Stimulated activated memory B cell treated with anti-CD40 and anti-IgM and Interleukin-4, amounts not matched to agents 10 μg/mL and 1 μg/mL and 100 μg/mL, for 72 hours (primary cell): ENCODE measurements at regions not wholly inside any gene's neighbourhood (a gene's known extent, or its start where the extent isn't known, plus 50 kb on each side); places are given as distances from the start of the nearest gene placed in this dataset.

Experiments used
- ATAC-seq: fragments of 150-1000 bp; cut with Tn5 transposase; 2 replicates; pipeline ENCODE4 v1.10.0; 2021
- H3K27ac Mint-ChIP-seq: one replicate; pipeline ENCODE4 v1.8.0; 2022; ENCODE audit warnings: mild to moderate bottlenecking, mixed read lengths
- H3K27me3 Mint-ChIP-seq: one replicate; pipeline ENCODE4 v1.8.0; 2022; ENCODE audit warnings: mixed read lengths
- H3K36me3 Mint-ChIP-seq: one replicate; pipeline ENCODE4 v1.8.0; 2022; ENCODE audit warnings: mixed read lengths
- H3K4me1 Mint-ChIP-seq: one replicate; pipeline ENCODE4 v1.8.0; 2022; ENCODE audit warnings: mixed read lengths
- H3K4me3 Mint-ChIP-seq: one replicate; pipeline ENCODE4 v1.8.0; 2022; ENCODE audit warnings: mild to moderate bottlenecking, moderate library complexity, mixed read lengths
- H3K9me3 Mint-ChIP-seq: one replicate; pipeline ENCODE4 v1.8.0; 2022; ENCODE audit warnings: mixed read lengths

- no peak for ATAC-seq
- no peak overlapping the region for H3K27ac Mint-ChIP-seq
- no peaks in the 10 kb centered on the region for H3K36me3 Mint-ChIP-seq
- peaks cover 9% of the 10 kb centered on the region for H3K27me3 Mint-ChIP-seq
- H3K9me3 Mint-ChIP-seq: no peaks in the 10 kb centered on the region
- no peak overlapping the region for H3K4me3 Mint-ChIP-seq
- H3K4me1 Mint-ChIP-seq: no peaks in the 10 kb centered on the region
Measured at GRCh38 chr22:34160141-34160783, 240.0 kb upstream of the LARGE1 start.

- H3K27ac Mint-ChIP-seq: no peak overlapping the region
- peaks cover under 1% of the 10 kb centered on the region for H3K27me3 Mint-ChIP-seq
- H3K4me3 Mint-ChIP-seq: no peak overlapping the region
- no peak for ATAC-seq
- H3K36me3 Mint-ChIP-seq: no peaks in the 10 kb centered on the region
- H3K4me1 Mint-ChIP-seq: no peaks in the 10 kb centered on the region
- no peaks in the 10 kb centered on the region for H3K9me3 Mint-ChIP-seq
Measured at GRCh38 chr22:34161431-34162123, 241.3 kb upstream of the LARGE1 start.

GRCh38 chr22:34198976-34199375 is 278.7 kb upstream of the LARGE1 start:
- H3K36me3 Mint-ChIP-seq: no peaks in the 10 kb centered on the region
- no peak for ATAC-seq
- no peak overlapping the region for H3K27ac Mint-ChIP-seq
- H3K4me1 Mint-ChIP-seq: no peaks in the 10 kb centered on the region
- H3K27me3 Mint-ChIP-seq: no peaks in the 10 kb centered on the region
- no peaks in the 10 kb centered on the region for H3K9me3 Mint-ChIP-seq
- H3K4me3 Mint-ChIP-seq: no peak overlapping the region

- peaks cover 6% of the 10 kb centered on the region for H3K9me3 Mint-ChIP-seq
- no peaks in the 10 kb centered on the region for H3K4me1 Mint-ChIP-seq
- no peaks in the 10 kb centered on the region for H3K27me3 Mint-ChIP-seq
- no peak for ATAC-seq
- H3K27ac Mint-ChIP-seq: no peak overlapping the region
- H3K36me3 Mint-ChIP-seq: no peaks in the 10 kb centered on the region
- H3K4me3 Mint-ChIP-seq: no peak overlapping the region
Measured at GRCh38 chr22:34210301-34210700, 290.0 kb upstream of the LARGE1 start.

GRCh38 chr22:34214372-34214771 is 294.1 kb upstream of the LARGE1 start:
- H3K4me1 Mint-ChIP-seq: no peaks in the 10 kb centered on the region
- no peaks in the 10 kb centered on the region for H3K36me3 Mint-ChIP-seq
- no peak overlapping the region for H3K4me3 Mint-ChIP-seq
- H3K9me3 Mint-ChIP-seq: peaks cover 6% of the 10 kb centered on the region
- H3K27me3 Mint-ChIP-seq: no peaks in the 10 kb centered on the region
- ATAC-seq: no peak
- no peak overlapping the region for H3K27ac Mint-ChIP-seq

GRCh38 chr22:34225278-34225677 is 305.0 kb upstream of the LARGE1 start:
- no peak overlapping the region for H3K4me3 Mint-ChIP-seq
- no peaks in the 10 kb centered on the region for H3K27me3 Mint-ChIP-seq

GRCh38 chr22:34236527-34236926 is 316.3 kb upstream of the LARGE1 start:
- no peak overlapping the region for H3K4me3 Mint-ChIP-seq

More at GRCh38 chr22:34225278-34225677, 305.0 kb upstream of the LARGE1 start:
- Mint-ChIP-seq H3K9me3 (peaks cover 2% of the 10 kb centered on the region), H3K27ac (no peak overlapping the region), H3K36me3 (no peaks in the 10 kb centered on the region), H3K4me1 (no peaks in the 10 kb centered on the region)
- ATAC-seq: no peak

GRCh38 chr22:34239421-34239820 is 319.1 kb upstream of the LARGE1 start:
- Mint-ChIP-seq H3K27me3 (no peaks in the 10 kb centered on the region), H3K4me1 (no peaks in the 10 kb centered on the region), H3K27ac (no peak overlapping the region), H3K9me3 (peaks cover 7% of the 10 kb centered on the region), H3K4me3 (no peak overlapping the region), H3K36me3 (no peaks in the 10 kb centered on the region)
- no peak for ATAC-seq

More at GRCh38 chr22:34236527-34236926, 316.3 kb upstream of the LARGE1 start:
- peaks cover 9% of the 10 kb centered on the region for H3K9me3 Mint-ChIP-seq
- H3K27ac Mint-ChIP-seq: no peak overlapping the region
- no peaks in the 10 kb centered on the region for H3K27me3 Mint-ChIP-seq
- no peak for ATAC-seq
- H3K4me1 Mint-ChIP-seq: no peaks in the 10 kb centered on the region
- H3K36me3 Mint-ChIP-seq: no peaks in the 10 kb centered on the region

- Mint-ChIP-seq H3K36me3 (no peaks in the 10 kb centered on the region), H3K4me1 (no peaks in the 10 kb centered on the region), H3K27me3 (no peaks in the 10 kb centered on the region), H3K4me3 (no peak overlapping the region), H3K27ac (no peak overlapping the region), H3K9me3 (no peaks in the 10 kb centered on the region)
- ATAC-seq: no peak
Measured at GRCh38 chr22:34243023-34243422, 322.7 kb upstream of the LARGE1 start.

GRCh38 chr22:34255042-34255441 is 334.8 kb upstream of the LARGE1 start:
- Mint-ChIP-seq H3K36me3 (no peaks in the 10 kb centered on the region), H3K4me1 (no peaks in the 10 kb centered on the region), H3K4me3 (no peak overlapping the region), H3K27me3 (no peaks in the 10 kb centered on the region), H3K27ac (no peak overlapping the region), H3K9me3 (no peaks in the 10 kb centered on the region)
- no peak for ATAC-seq

GRCh38 chr22:34278121-34278520 is 357.8 kb upstream of the LARGE1 start:
- Mint-ChIP-seq H3K9me3 (peaks cover 4% of the 10 kb centered on the region), H3K4me1 (no peaks in the 10 kb centered on the region), H3K4me3 (no peak overlapping the region), H3K27ac (no peak overlapping the region), H3K36me3 (no peaks in the 10 kb centered on the region), H3K27me3 (no peaks in the 10 kb centered on the region)
- ATAC-seq: no peak

- H3K4me3 Mint-ChIP-seq: no peak overlapping the region
- no peak overlapping the region for H3K27ac Mint-ChIP-seq
- H3K9me3 Mint-ChIP-seq: peaks cover 4% of the 10 kb centered on the region
- no peaks in the 10 kb centered on the region for H3K27me3 Mint-ChIP-seq
- peaks cover 8% of the 10 kb centered on the region for H3K4me1 Mint-ChIP-seq
- no peaks in the 10 kb centered on the region for H3K36me3 Mint-ChIP-seq
- ATAC-seq: no peak
Measured at GRCh38 chr22:34281738-34282137, 361.5 kb upstream of the LARGE1 start.

- H3K4me3 Mint-ChIP-seq: no peak overlapping the region
- H3K9me3 Mint-ChIP-seq: peaks cover 4% of the 10 kb centered on the region
- no peak for ATAC-seq
- H3K27me3 Mint-ChIP-seq: peaks cover 6% of the 10 kb centered on the region
- H3K27ac Mint-ChIP-seq: no peak overlapping the region
- H3K4me1 Mint-ChIP-seq: peaks cover 8% of the 10 kb centered on the region
- no peaks in the 10 kb centered on the region for H3K36me3 Mint-ChIP-seq
Measured at GRCh38 chr22:34283844-34284243, 363.6 kb upstream of the LARGE1 start.

- Mint-ChIP-seq H3K4me1 (no peaks in the 10 kb centered on the region), H3K9me3 (no peaks in the 10 kb centered on the region), H3K4me3 (no peak overlapping the region), H3K36me3 (no peaks in the 10 kb centered on the region), H3K27ac (no peak overlapping the region), H3K27me3 (peaks cover 14% of the 10 kb centered on the region)
- no peak for ATAC-seq
Measured at GRCh38 chr22:34293324-34293723, 373.0 kb upstream of the LARGE1 start.

GRCh38 chr22:34294476-34294875 is 374.2 kb upstream of the LARGE1 start:
- no peak for ATAC-seq
- Mint-ChIP-seq H3K4me1 (no peaks in the 10 kb centered on the region), H3K36me3 (no peaks in the 10 kb centered on the region), H3K27ac (no peak overlapping the region), H3K4me3 (no peak overlapping the region), H3K9me3 (no peaks in the 10 kb centered on the region), H3K27me3 (peaks cover 3% of the 10 kb centered on the region)

- Mint-ChIP-seq H3K9me3 (no peaks in the 10 kb centered on the region), H3K36me3 (no peaks in the 10 kb centered on the region), H3K4me1 (no peaks in the 10 kb centered on the region), H3K4me3 (no peak overlapping the region), H3K27me3 (no peaks in the 10 kb centered on the region), H3K27ac (no peak overlapping the region)
- ATAC-seq: no peak
Measured at GRCh38 chr22:34294986-34295385, 374.7 kb upstream of the LARGE1 start.
